Uterus (tissue), 3 donors: ENCODE measurements at regions not wholly inside any gene's neighbourhood (a gene's known extent, or its start where the extent isn't known, plus 50 kb on each side); places are given as distances from the start of the nearest gene placed in this dataset.

ENCODE experiments used
- DNase-seq, 2 donors: peaks; one replicate each; pipeline ENCODE4 v3.0.0-alpha.2; 2019 to 2020
- H3K27ac ChIP-seq, 2 donors: fragments of 200-600 bp; sonication (generic); 1 replicate in 1 of 2; 2 replicates in 1 of 2; pipeline ENCODE4 v1.5.1; 2016 to 2018
- H3K27me3 ChIP-seq, 2 donors: fragments of 200-600 bp; sonication (generic); one replicate each; pipeline ENCODE4 v1.5.1; 2018 to 2019; ENCODE audit warnings: control low read depth in 1 of 2
- H3K36me3 ChIP-seq, 2 donors: fragments of 200-600 bp; sonication (generic); one replicate each; pipeline ENCODE4 v1.5.1; 2019; ENCODE audit warnings: control low read depth in 1 of 2
- H3K4me1 ChIP-seq, 2 donors: fragments of 200-600 bp; sonication (generic); one replicate each; pipeline ENCODE4 v1.5.1; 2018 to 2019; ENCODE audit warnings: control low read depth in 1 of 2
- H3K4me3 ChIP-seq, 2 donors: fragments of 200-600 bp; sonication (generic); 1 replicate in 1 of 2; 2 replicates in 1 of 2; pipeline ENCODE4 v1.5.1; 2018 to 2019; ENCODE audit warnings: mild to moderate bottlenecking in 1 of 2
- H3K9me3 ChIP-seq, 2 donors: fragments of 200-600 bp; sonication (generic); one replicate each; pipeline ENCODE4 v1.5.1; 2019; ENCODE audit warnings: control low read depth in 1 of 2
- POLR2A ChIP-seq, 2 donors: fragments of 450-650 bp; IDR thresholded peaks; one replicate each; pipeline ENCODE4 v1.6.1; 2016; ENCODE audit warnings: antibody characterized with exemption in 2 of 2, mild to moderate bottlenecking in 1 of 2, moderate library complexity in 1 of 2
- intact Hi-C: fragments of 100-400 bp; cut with DNase I; formaldehyde crosslinking; loops from one replicate; pipeline ENCODE4 v1.15.1; 2023; ENCODE audit warnings: low total_unique reads
- TF ChIP-seq, protein P1 (sequence below), 4 experiments: fragments of 200-600 bp in 2 of 4; fragments of 450-650 bp in 2 of 4; sonication (generic) in 2 of 4; IDR thresholded peaks; one replicate each; pipeline ENCODE4 v1.5.1; 2016 to 2019; ENCODE audit warnings: antibody characterized with exemption in 4 of 4, mild to moderate bottlenecking in 2 of 4, moderate library complexity in 1 of 4
- donor health status: DM: yes; HTN: yes; CAD: no.

GRCh38 chr12:84276215-84276614 lies 636.4 kb downstream of the SLC6A15 start:
- H3K36me3 ChIP-seq: no peaks in the 10 kb centered on the region
- no peaks in the 10 kb centered on the region for H3K27me3 ChIP-seq
- no peaks in the 10 kb centered on the region for H3K9me3 ChIP-seq
- TF ChIP-seq POLR2A (IDR thresholded peaks at IDR 0.05): no peak
- TF ChIP-seq, protein P1, sequence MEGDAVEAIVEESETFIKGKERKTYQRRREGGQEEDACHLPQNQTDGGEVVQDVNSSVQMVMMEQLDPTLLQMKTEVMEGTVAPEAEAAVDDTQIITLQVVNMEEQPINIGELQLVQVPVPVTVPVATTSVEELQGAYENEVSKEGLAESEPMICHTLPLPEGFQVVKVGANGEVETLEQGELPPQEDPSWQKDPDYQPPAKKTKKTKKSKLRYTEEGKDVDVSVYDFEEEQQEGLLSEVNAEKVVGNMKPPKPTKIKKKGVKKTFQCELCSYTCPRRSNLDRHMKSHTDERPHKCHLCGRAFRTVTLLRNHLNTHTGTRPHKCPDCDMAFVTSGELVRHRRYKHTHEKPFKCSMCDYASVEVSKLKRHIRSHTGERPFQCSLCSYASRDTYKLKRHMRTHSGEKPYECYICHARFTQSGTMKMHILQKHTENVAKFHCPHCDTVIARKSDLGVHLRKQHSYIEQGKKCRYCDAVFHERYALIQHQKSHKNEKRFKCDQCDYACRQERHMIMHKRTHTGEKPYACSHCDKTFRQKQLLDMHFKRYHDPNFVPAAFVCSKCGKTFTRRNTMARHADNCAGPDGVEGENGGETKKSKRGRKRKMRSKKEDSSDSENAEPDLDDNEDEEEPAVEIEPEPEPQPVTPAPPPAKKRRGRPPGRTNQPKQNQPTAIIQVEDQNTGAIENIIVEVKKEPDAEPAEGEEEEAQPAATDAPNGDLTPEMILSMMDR (IDR thresholded peaks at IDR 0.05): no peak
- H3K27ac ChIP-seq: no peak overlapping the region
- intact Hi-C loops: no loop called here
- H3K4me3 ChIP-seq: no peak overlapping the region
- no peaks in the 10 kb centered on the region for H3K4me1 ChIP-seq
- DNase-seq: no peak

DNA sequence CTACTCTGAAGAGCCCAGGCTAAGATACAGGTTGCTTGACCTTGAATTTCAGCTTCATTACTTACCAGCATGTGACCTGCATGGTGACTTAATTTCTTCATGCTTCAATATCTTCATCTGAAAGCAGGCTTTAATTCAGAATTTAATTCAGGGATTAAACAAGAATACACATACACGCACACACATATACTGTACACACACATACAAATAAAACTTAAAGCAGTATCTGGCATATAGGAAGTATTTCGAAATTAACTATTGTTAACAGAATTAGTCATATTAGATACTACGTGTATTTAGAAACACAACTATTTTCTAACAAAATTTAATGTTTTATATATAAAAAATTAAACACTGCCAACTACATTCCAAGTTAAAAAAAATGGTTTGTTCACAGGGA lies 640.3 kb downstream of the SLC6A15 start:
- no peak for DNase-seq
- TF ChIP-seq, protein P1 (IDR thresholded peaks at IDR 0.05): no peak
- no peak for TF ChIP-seq POLR2A (IDR thresholded peaks at IDR 0.05)
- no peaks in the 10 kb centered on the region for H3K9me3 ChIP-seq
- H3K27me3 ChIP-seq: no peaks in the 10 kb centered on the region
- no peaks in the 10 kb centered on the region for H3K36me3 ChIP-seq
- intact Hi-C loops: no loop called here
- no peak overlapping the region for H3K4me3 ChIP-seq
- no peaks in the 10 kb centered on the region for H3K4me1 ChIP-seq
- H3K27ac ChIP-seq: no peak overlapping the region

- intact Hi-C loops: no loop called here
- no peak overlapping the region for H3K27ac ChIP-seq
- TF ChIP-seq POLR2A (IDR thresholded peaks at IDR 0.05): no peak
- TF ChIP-seq, protein P1 (IDR thresholded peaks at IDR 0.05): no peak
These were observed 642.0 kb downstream of the SLC6A15 start for GRCh38 chr12:84270470-84271140.

DNA sequence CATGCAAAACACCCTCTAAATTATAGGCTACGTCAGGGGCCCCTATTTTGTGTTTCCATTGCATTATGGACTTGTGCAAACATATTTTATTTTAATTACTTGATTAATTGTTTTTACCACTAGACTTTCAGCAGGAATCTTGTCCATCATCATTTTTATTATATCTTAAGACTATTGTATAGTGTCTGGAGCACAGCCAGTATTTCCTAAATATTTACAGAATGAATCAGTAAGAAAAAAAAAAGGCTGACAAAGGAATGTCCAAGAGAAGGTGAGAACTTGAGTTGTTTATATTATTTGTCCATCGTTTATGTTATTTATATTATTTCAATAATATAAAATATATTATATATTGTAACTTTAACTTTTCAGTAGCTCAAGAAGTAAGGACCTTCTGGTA lies 664.7 kb downstream of the SLC6A15 start:
- Histone ChIP-seq H3K4me1 (no peaks in the 10 kb centered on the region), H3K36me3 (peaks cover 0 to 4% of the 10 kb centered on the region in 2 donors), H3K9me3 (no peaks in the 10 kb centered on the region), H3K4me3 (no peak overlapping the region), H3K27ac (no peak overlapping the region), H3K27me3 (no peaks in the 10 kb centered on the region)
- intact Hi-C loops: no loop called here
- no peak for DNase-seq
- no peak for TF ChIP-seq POLR2A (IDR thresholded peaks at IDR 0.05)
- TF ChIP-seq, protein P1 (IDR thresholded peaks at IDR 0.05): no peak

More at GRCh38 chr12:84270470-84271140, 642.0 kb downstream of the SLC6A15 start:
- Histone ChIP-seq H3K27me3 (no peaks in the 10 kb centered on the region), H3K36me3 (no peaks in the 10 kb centered on the region), H3K9me3 (no peaks in the 10 kb centered on the region), H3K4me3 (no peak overlapping the region), H3K4me1 (no peaks in the 10 kb centered on the region)
- no peak for DNase-seq

GRCh38 chr12:84243686-84244085 lies 668.9 kb downstream of the SLC6A15 start:
- no peak for DNase-seq
- TF ChIP-seq, protein P1 (IDR thresholded peaks at IDR 0.05): no peak

More at GRCh38 chr12:84243686-84244085, 668.9 kb downstream of the SLC6A15 start:
- Histone ChIP-seq H3K9me3 (no peaks in the 10 kb centered on the region), H3K27me3 (no peaks in the 10 kb centered on the region), H3K4me3 (no peak overlapping the region), H3K4me1 (no peaks in the 10 kb centered on the region), H3K27ac (no peak overlapping the region), H3K36me3 (peaks cover 0 to 4% of the 10 kb centered on the region in 2 donors)
- intact Hi-C loops: no loop called here
